Liver (tissue), 7 donors: ENCODE measurements at regions not wholly inside any gene's neighbourhood (a gene's known extent, or its start where the extent isn't known, plus 50 kb on each side); places are given as distances from the start of the nearest gene placed in this dataset.

ENCODE experiments used
- DNase-seq: peaks from one replicate; pipeline ENCODE4 v3.0.0-alpha.2; 2017; ENCODE audit warnings: low spot score
- H3K27ac ChIP-seq, 2 donors: one replicate each; pipeline ENCODE4 v1.7.0; 2013; ENCODE audit warnings: inconsistent platforms in 2 of 2, low read length in 2 of 2, control low read depth in 1 of 2, low read depth in 1 of 2, mild to moderate bottlenecking in 1 of 2
- H3K27me3 ChIP-seq, 4 donors: one replicate each; pipeline versions ENCODE4 v1.6.1 to v1.7.0; 2013; ENCODE audit warnings: low read length in 3 of 4, inconsistent platforms in 1 of 4, mild to moderate bottlenecking in 1 of 4, moderate library complexity in 1 of 4; ENCODE audit not compliant: control insufficient read depth in 4 of 4, insufficient read depth in 4 of 4
- H3K36me3 ChIP-seq, 4 donors: one replicate each; pipeline versions ENCODE4 v1.6.1 to v1.7.0; 2013; ENCODE audit warnings: low read length in 3 of 4, mild to moderate bottlenecking in 3 of 4, low read depth in 1 of 4, moderate library complexity in 1 of 4; ENCODE audit not compliant: control insufficient read depth in 4 of 4, insufficient read depth in 3 of 4
- H3K4me1 ChIP-seq, 4 donors: one replicate each; pipeline versions ENCODE4 v1.6.1 to v1.7.0; 2013; ENCODE audit warnings: low read length in 3 of 4, mild to moderate bottlenecking in 3 of 4, moderate library complexity in 1 of 4; ENCODE audit not compliant: control insufficient read depth in 4 of 4, insufficient read depth in 4 of 4
- H3K4me3 ChIP-seq, 3 donors: one replicate each; pipeline versions ENCODE4 v1.6.1 to v1.7.0; 2013; ENCODE audit warnings: low read length in 3 of 3, control low read depth in 1 of 3, low read depth in 1 of 3, mild to moderate bottlenecking in 1 of 3
- H3K9ac ChIP-seq, 2 donors: one replicate each; pipeline ENCODE4 v1.7.0; 2013; ENCODE audit warnings: low read length in 2 of 2, mild to moderate bottlenecking in 2 of 2, moderate library complexity in 2 of 2, control low read depth in 1 of 2, low read depth in 1 of 2
- H3K9me3 ChIP-seq, 4 donors: one replicate each; pipeline versions ENCODE4 v1.6.1 to v1.7.0; 2013; ENCODE audit warnings: low read length in 3 of 4; ENCODE audit not compliant: control insufficient read depth in 4 of 4
- ATF3 ChIP-seq: IDR thresholded peaks from 2 replicates; pipeline ENCODE4 v1.6.1; 2016; ENCODE audit warnings: antibody characterized with exemption
- EGR1 ChIP-seq, 2 donors: IDR thresholded peaks; 2 replicates each; pipeline ENCODE4 v1.6.1; 2016 to 2018; ENCODE audit warnings: antibody characterized with exemption in 2 of 2, low read depth in 2 of 2
- FOXA1 ChIP-seq: IDR thresholded peaks from 2 replicates; pipeline ENCODE4 v1.6.1; 2016; ENCODE audit warnings: antibody characterized with exemption
- FOXA2 ChIP-seq: IDR thresholded peaks from 2 replicates; pipeline ENCODE4 v1.6.1; 2016; ENCODE audit warnings: antibody characterized with exemption
- GABPA ChIP-seq, 2 donors: IDR thresholded peaks in 1 of 2; conservative IDR thresholded peaks in 1 of 2; 2 replicates each; pipeline ENCODE4 v1.6.1; 2016; ENCODE audit warnings: antibody characterized with exemption in 2 of 2, mild to moderate bottlenecking in 1 of 2, moderate library complexity in 1 of 2
- HNF4G ChIP-seq: IDR thresholded peaks from 2 replicates; pipeline ENCODE4 v1.6.1; 2016; ENCODE audit warnings: antibody characterized with exemption
- JUND ChIP-seq, 2 donors: IDR thresholded peaks; 2 replicates each; pipeline ENCODE4 v1.6.1; 2016; ENCODE audit warnings: antibody characterized with exemption in 2 of 2
- MAX ChIP-seq: IDR thresholded peaks from 2 replicates; pipeline ENCODE4 v1.6.1; 2016; ENCODE audit warnings: antibody characterized with exemption
- NR2F2 ChIP-seq: IDR thresholded peaks from 2 replicates; pipeline ENCODE4 v1.6.1; 2016; ENCODE audit warnings: antibody characterized with exemption
- REST ChIP-seq: IDR thresholded peaks from 2 replicates; pipeline ENCODE4 v1.6.1; 2016; ENCODE audit warnings: antibody characterized with exemption, mild to moderate bottlenecking
- RXRA ChIP-seq, 2 donors: IDR thresholded peaks; 2 replicates each; pipeline ENCODE4 v1.6.1; 2017 to 2018; ENCODE audit warnings: antibody characterized with exemption in 2 of 2, mild to moderate bottlenecking in 1 of 2
- SP1 ChIP-seq: IDR thresholded peaks from 2 replicates; pipeline ENCODE4 v1.6.1; 2018; ENCODE audit warnings: antibody characterized with exemption, mild to moderate bottlenecking
- TAF1 ChIP-seq: conservative IDR thresholded peaks from 2 replicates; pipeline ENCODE4 v1.6.1; 2016; ENCODE audit warnings: antibody characterized with exemption, mild to moderate bottlenecking
- YY1 ChIP-seq: IDR thresholded peaks from 2 replicates; pipeline ENCODE4 v1.6.1; 2016; ENCODE audit warnings: antibody characterized with exemption, mild to moderate bottlenecking
- ZBTB33 ChIP-seq: IDR thresholded peaks from 2 replicates; pipeline ENCODE4 v1.6.1; 2016; ENCODE audit warnings: antibody characterized with exemption
- WGBS: extraction: QIAGEN DNeasy Blood & Tissue Kit; methylation state at CpG from one replicate; pipeline ENCODE4 v1.1.7; 2013; 5-methylcytosine and 5-hydroxymethylcytosine counted together
- donor health status: healthy.
- donor health status: healthy.
- donor health status: healthy.
- donor health status: healthy.

GRCh38 chr12:107544937-107545336 is 140.7 kb upstream of the PWP1 start:
- H3K9me3 ChIP-seq = no peaks in the 10 kb centered on the region
- no peaks in the 10 kb centered on the region for H3K27me3 ChIP-seq
- no peak for DNase-seq
- no peaks in the 10 kb centered on the region for H3K4me1 ChIP-seq
- no peak overlapping the region for H3K9ac ChIP-seq
- no peaks in the 10 kb centered on the region for H3K36me3 ChIP-seq
- TF ChIP-seq GABPA (IDR thresholded peaks at IDR 0.05 in 1 of 2, conservative IDR thresholded peaks at IDR 0.05 in 1 of 2) (no peak), FOXA2 (no peak), FOXA1 (no peak), JUND (IDR thresholded peaks at IDR 0.05) (no peak), ZBTB33 (no peak), RXRA (IDR thresholded peaks at IDR 0.05) (no peak), NR2F2 (no peak)
- no peak overlapping the region for H3K4me3 ChIP-seq
- H3K27ac ChIP-seq = no peak overlapping the region
- WGBS = 80% methylated on average over 2 of the region's 2 CpGs

GRCh38 chr12:107545737-107546353 is 139.8 kb upstream of the PWP1 start:
- Histone ChIP-seq H3K4me3 (no peak overlapping the region), H3K4me1 (no peaks in the 10 kb centered on the region), H3K27me3 (no peaks in the 10 kb centered on the region), H3K36me3 (no peaks in the 10 kb centered on the region), H3K27ac (no peak overlapping the region), H3K9me3 (no peaks in the 10 kb centered on the region), H3K9ac (no peak overlapping the region)
- no peak for DNase-seq
- WGBS = 71% methylated on average over 6 of the region's 6 CpGs
- TF ChIP-seq MAX (no peak), YY1 (no peak), REST (no peak), EGR1 (IDR thresholded peaks at IDR 0.05; ENCODE audit: low read depth in 2 of 2) (no peak), TAF1 (no peak), SP1 (no peak), FOXA1 (no peak), NR2F2 (no peak), JUND (IDR thresholded peaks at IDR 0.05) (no peak), RXRA (IDR thresholded peaks at IDR 0.05) (no peak), HNF4G (no peak), ATF3 (no peak), FOXA2 (no peak)
